H1 (cell line): ENCODE measurements at regions not wholly inside any gene's neighbourhood (a gene's known extent, or its start where the extent isn't known, plus 50 kb on each side); places are given as distances from the start of the nearest gene placed in this dataset.

Source experiments
- CTCF ChIA-PET: fragments of 300-600 bp; sonication (Branson Sonifier 250); formaldehyde crosslinking; loops from one replicate; lab custom pipeline; 2021; ENCODE audit not compliant: partially characterized antibody; lab: Charles Lee
- POLR2A ChIA-PET: fragments of 300-600 bp; sonication (Branson Sonifier 250); formaldehyde crosslinking; loops from one replicate; lab custom pipeline; 2021; ENCODE audit warnings: inconsistent platforms; ENCODE audit not compliant: partially characterized antibody; lab: Charles Lee
- DNase-seq, 2 experiments: peaks; one replicate each; pipeline versions ENCODE4 v3.0.0 to v3.0.0-alpha.2; 2010 to 2022; ENCODE audit warnings: low spot score in 2 of 2, low read depth in 1 of 2, mixed read lengths in 1 of 2
- FAIRE-seq: peaks from 2 replicates; lab custom pipeline; 2011; peaks lifted over from hg19 to GRCh38; lab: Jason Lieb, UNC
- H2AFZ ChIP-seq: 2 replicates; pipeline ENCODE4 v1.8.1; 2012; ENCODE audit warnings: low read length, inconsistent platforms
- H2AK5ac ChIP-seq: 2 replicates; pipeline ENCODE4 v1.6.1; 2013; ENCODE audit warnings: low read depth, low read length
- H2BK120ac ChIP-seq: replicated peaks from 2 replicates; pipeline ENCODE3; 2013; ENCODE audit warnings: low read depth, low read length, inconsistent platforms
- H2BK12ac ChIP-seq: 2 replicates; pipeline ENCODE4 v1.6.1; 2013; ENCODE audit warnings: low read depth, low read length
- H2BK15ac ChIP-seq: 2 replicates; pipeline ENCODE4 v1.6.1; 2013; ENCODE audit warnings: low read length
- H2BK20ac ChIP-seq: 2 replicates; pipeline ENCODE4 v1.6.1; 2013; ENCODE audit warnings: low read length
- H2BK5ac ChIP-seq: 2 replicates; pipeline ENCODE4 v1.6.1; 2013; ENCODE audit warnings: low read depth, low read length
- H3K14ac ChIP-seq: 2 replicates; pipeline ENCODE4 v1.6.1; 2013; ENCODE audit warnings: inconsistent platforms; ENCODE audit not compliant: insufficient read length
- H3K18ac ChIP-seq: 2 replicates; pipeline ENCODE4 v1.6.1; 2013; ENCODE audit warnings: low read length; ENCODE audit errors: extremely low read depth
- H3K23ac ChIP-seq: 2 replicates; pipeline ENCODE4 v1.6.1; 2013; ENCODE audit warnings: inconsistent platforms; ENCODE audit not compliant: insufficient read length
- H3K23me2 ChIP-seq: 2 replicates; pipeline ENCODE4 v1.6.1; 2013; ENCODE audit warnings: low read depth, low read length
- H3K27ac ChIP-seq: 2 replicates; pipeline ENCODE4 v1.6.1; 2011; ENCODE audit warnings: low read depth, low read length, inconsistent platforms
- H3K27me3 ChIP-seq, 4 experiments: replicated peaks in 1 of 4; 1 replicate in 1 of 4; 2 replicates in 3 of 4; pipeline versions ENCODE4 v1.6.1 to v1.8.1; 2011 to 2013; ENCODE audit warnings: low read length in 3 of 4, mild to moderate bottlenecking in 3 of 4, inconsistent platforms in 2 of 4, mixed read lengths in 2 of 4, moderate library complexity in 1 of 4; ENCODE audit not compliant: control insufficient read depth in 3 of 4, insufficient read depth in 3 of 4; ENCODE audit errors: extremely low read depth in 1 of 4
- H3K36me3 ChIP-seq, 4 experiments: 2 replicates each; pipeline versions ENCODE4 v1.6.1 to v1.8.1; 2011 to 2013; ENCODE audit warnings: mild to moderate bottlenecking in 4 of 4, low read length in 3 of 4, moderate library complexity in 2 of 4, control low read depth in 1 of 4, inconsistent platforms in 1 of 4; ENCODE audit not compliant: insufficient read depth in 4 of 4, control insufficient read depth in 2 of 4
- H3K4ac ChIP-seq: replicated peaks from 2 replicates; pipeline ENCODE3; 2013; ENCODE audit warnings: low read length, low read depth, mixed read lengths, inconsistent platforms; ENCODE audit not compliant: insufficient read length
- H3K4me1 ChIP-seq, 4 experiments: replicated peaks in 1 of 4; 1 replicate in 1 of 4; 2 replicates in 3 of 4; pipeline versions ENCODE4 v1.6.1 to v1.8.1; 2011 to 2013; ENCODE audit warnings: low read length in 3 of 4, inconsistent platforms in 2 of 4, mixed read lengths in 1 of 4; ENCODE audit not compliant: insufficient read depth in 4 of 4, control insufficient read depth in 3 of 4
- H3K4me2 ChIP-seq, 2 experiments: 2 replicates each; pipeline versions ENCODE4 v1.6.1 to v1.8.1; 2011 to 2013; ENCODE audit warnings: low read depth in 2 of 2, low read length in 2 of 2, control low read depth in 1 of 2, inconsistent platforms in 1 of 2, mild to moderate bottlenecking in 1 of 2; ENCODE audit not compliant: insufficient read depth in 1 of 2
- H3K4me3 ChIP-seq, 4 experiments: fragments of 200-600, 300-600 bp in 1 of 4; sonication (generic), shearing (Covaris generic), sonication (Bioruptor Twin) in 1 of 4; 2 replicates each; pipeline versions ENCODE4 v1.5.1 to v1.8.1; 2011 to 2016; ENCODE audit warnings: low read length in 4 of 4, low read depth in 3 of 4, control low read depth in 2 of 4, inconsistent platforms in 2 of 4, mild to moderate bottlenecking in 2 of 4, mixed read lengths in 1 of 4, moderate library complexity in 1 of 4; ENCODE audit not compliant: insufficient read depth in 2 of 4; ENCODE audit errors: extremely low read depth in 1 of 4
- H3K56ac ChIP-seq: replicated peaks from 2 replicates; pipeline ENCODE3; 2013; ENCODE audit warnings: low read depth, mild to moderate bottlenecking, mixed read lengths, low read length, inconsistent platforms; ENCODE audit not compliant: insufficient read length
- H3K79me1 ChIP-seq: 2 replicates; pipeline ENCODE4 v1.6.1; 2013; ENCODE audit warnings: low read depth, low read length, control low read depth
- H3K79me2 ChIP-seq, 2 experiments: 2 replicates each; pipeline versions ENCODE4 v1.6.1 to v1.8.1; 2012 to 2013; ENCODE audit warnings: low read length in 2 of 2, mild to moderate bottlenecking in 2 of 2, inconsistent platforms in 1 of 2; ENCODE audit not compliant: insufficient read depth in 2 of 2, control insufficient read depth in 1 of 2
- H3K9ac ChIP-seq, 4 experiments: replicated peaks in 1 of 4; 1 replicate in 1 of 4; 2 replicates in 3 of 4; pipeline versions ENCODE4 v1.6.1 to v1.8.1; 2011 to 2013; ENCODE audit warnings: low read depth in 3 of 4, low read length in 3 of 4, control low read depth in 2 of 4, mild to moderate bottlenecking in 2 of 4, moderate library complexity in 2 of 4, inconsistent platforms in 1 of 4; ENCODE audit errors: extremely low read depth in 1 of 4
- H3K9me3 ChIP-seq, 2 experiments: 2 replicates each; pipeline versions ENCODE4 v1.6.1 to v1.8.1; 2012 to 2013; ENCODE audit warnings: mild to moderate bottlenecking in 2 of 2, moderate library complexity in 2 of 2, control low read depth in 1 of 2, inconsistent platforms in 1 of 2, low read depth in 1 of 2, low read length in 1 of 2, mixed read lengths in 1 of 2; ENCODE audit not compliant: insufficient read depth in 2 of 2
- H4K20me1 ChIP-seq, 2 experiments: replicated peaks in 1 of 2; 2 replicates each; pipeline versions ENCODE3 to v1.8.1; 2011 to 2013; ENCODE audit warnings: inconsistent platforms in 2 of 2, low read length in 2 of 2, mild to moderate bottlenecking in 1 of 2; ENCODE audit not compliant: insufficient read depth in 2 of 2, control insufficient read depth in 1 of 2
- H4K5ac ChIP-seq: 2 replicates; pipeline ENCODE4 v1.6.1; 2013; ENCODE audit warnings: low read length, low read depth, mixed read lengths, inconsistent platforms; ENCODE audit not compliant: insufficient read length
- H4K8ac ChIP-seq: 2 replicates; pipeline ENCODE4 v1.8.0; 2013; ENCODE audit warnings: mild to moderate bottlenecking, moderate library complexity, low read length, inconsistent platforms; ENCODE audit not compliant: insufficient read depth; ENCODE audit errors: extremely low read depth
- H4K91ac ChIP-seq: replicated peaks from 2 replicates; pipeline ENCODE3; 2013; ENCODE audit warnings: low read length, mixed read lengths, inconsistent platforms; ENCODE audit not compliant: insufficient read length
- BACH1 ChIP-seq: IDR thresholded peaks from 2 replicates; pipeline ENCODE4 v1.6.1; 2012; ENCODE audit warnings: low read length, improper control_type of control experiment
- CHD1 ChIP-seq: IDR thresholded peaks from 2 replicates; pipeline ENCODE4 v1.6.1; 2012; ENCODE audit warnings: low read depth, low read length, improper control_type of control experiment
- HDAC2 ChIP-seq, 2 experiments: fragments of 300-600 bp in 1 of 2; sonication (generic) in 1 of 2; IDR thresholded peaks; 2 replicates each; pipeline ENCODE4 v1.6.1; 2011 to 2012; ENCODE audit warnings: low read depth in 2 of 2, low read length in 2 of 2, mild to moderate bottlenecking in 2 of 2, moderate library complexity in 2 of 2, borderline replicate concordance in 1 of 2, inconsistent platforms in 1 of 2
- KDM4A ChIP-seq: IDR thresholded peaks from one replicate; pipeline ENCODE4 v1.7.1; 2012; ENCODE audit warnings: low read depth, mild to moderate bottlenecking, moderate library complexity, low read length, inconsistent platforms; ENCODE audit not compliant: severe bottlenecking
- RNF2 ChIP-seq: fragments of 200-900, 300-1000 bp; sonication (generic); IDR thresholded peaks from 2 replicates; pipeline ENCODE4 v1.7.1; 2016; ENCODE audit warnings: borderline replicate concordance, low read depth, mild to moderate bottlenecking, antibody characterized with exemption, low read length; ENCODE audit not compliant: poor library complexity, severe bottlenecking; ENCODE audit errors: missing control alignments
- SAP30 ChIP-seq: fragments of 300-600 bp; sonication (generic); IDR thresholded peaks from 2 replicates; pipeline ENCODE4 v1.7.1; 2012; ENCODE audit warnings: low read length, moderate library complexity, mild to moderate bottlenecking, inconsistent platforms; ENCODE audit not compliant: insufficient read depth, insufficient replicate concordance
- SUZ12 ChIP-seq: fragments of 200-600 bp; sonication (generic); IDR thresholded peaks from 2 replicates; pipeline ENCODE4 v1.6.1; 2012; ENCODE audit warnings: mild to moderate bottlenecking, inconsistent platforms, low read length, moderate library complexity, mixed read lengths
- TAF7 ChIP-seq: optimal IDR thresholded peaks from 2 replicates; pipeline ENCODE3; 2011; ENCODE audit warnings: low read depth, mild to moderate bottlenecking, inconsistent platforms, low read length, moderate library complexity, borderline replicate concordance
- TCF12 ChIP-seq: IDR thresholded peaks from 2 replicates; pipeline ENCODE4 v1.6.1; 2011; ENCODE audit warnings: low read depth, mild to moderate bottlenecking, low read length
- YY1 ChIP-seq: IDR thresholded peaks from 2 replicates; pipeline ENCODE4 v1.6.1; 2011; ENCODE audit warnings: low read depth, mild to moderate bottlenecking, low read length
- WGBS, 2 experiments: shearing (Covaris generic) in 1 of 2; methylation state at CpG; one replicate each; pipeline versions ENCODE4 v1.1.6 to v1.1.7; 2013 to 2015; ENCODE audit warnings: low lambda C conversion rate in 2 of 2, mixed read lengths in 2 of 2, inconsistent platforms in 1 of 2, low coverage in 1 of 2, missing lambda C conversion rate in 1 of 2; ENCODE audit not compliant: insufficient replicate concordance in 2 of 2, insufficient coverage in 1 of 2, insufficient read length in 1 of 2; ENCODE audit errors: extremely low coverage in 1 of 2, missing lambda C conversion rate in 1 of 2; 5-methylcytosine and 5-hydroxymethylcytosine counted together
- TF ChIP-seq, protein P1 (sequence below): IDR thresholded peaks from 2 replicates; pipeline ENCODE4 v1.6.1; 2011; ENCODE audit warnings: low read length, improper control_type of control experiment

DNA sequence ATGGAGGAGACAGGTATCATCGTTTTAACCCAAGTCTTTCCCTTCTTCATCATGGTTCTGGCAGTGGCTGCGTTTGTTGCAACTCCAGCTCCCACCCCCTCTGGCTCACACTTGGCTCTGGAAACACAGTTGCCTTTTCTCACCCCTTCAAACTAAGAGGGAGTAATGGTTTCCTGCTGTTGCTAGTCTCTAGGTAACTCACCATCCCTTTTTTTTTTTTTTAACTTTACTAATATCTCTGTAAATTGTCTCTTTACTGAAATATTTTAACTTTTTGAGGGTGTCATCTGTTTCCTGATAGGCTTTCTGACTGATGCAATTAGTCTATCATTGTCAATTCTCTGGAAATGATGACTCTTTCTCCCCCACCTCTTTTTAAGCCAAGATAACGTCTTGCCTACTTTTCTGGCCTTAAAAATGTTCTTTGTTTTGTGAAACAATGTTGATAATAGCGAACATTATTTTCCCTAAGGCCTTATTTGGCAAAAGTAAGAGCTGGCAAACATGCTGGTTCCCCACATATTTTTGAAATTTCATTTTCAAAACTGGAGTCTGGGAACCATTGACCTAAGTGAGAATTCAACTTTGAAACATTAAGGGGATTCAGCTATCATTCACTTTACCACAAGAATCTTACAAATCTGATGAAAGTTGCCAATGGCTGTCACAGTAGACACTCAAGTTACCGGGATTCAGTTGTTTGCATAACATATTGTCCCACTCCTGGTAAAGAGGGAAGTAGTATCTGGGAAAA is 85.3 kb downstream of the LEPR start:
- DNase-seq, result no peak
- no peaks in the 10 kb centered on the region for H4K20me1 ChIP-seq
- no peak overlapping the region for H4K8ac ChIP-seq
- ChIA-PET CTCF (interaction anchor here (1.0 kb wide), 1 partner anchor 46 kb away, joined by 3 read pairs; no protein-coding TSS in a partner anchor), POLR2A (no interaction called here)
- no peak overlapping the region for H2BK5ac ChIP-seq
- H3K9ac ChIP-seq, result no peak overlapping the region
- H3K4me3 ChIP-seq, result no peak overlapping the region
- no peaks in the 10 kb centered on the region for H3K79me1 ChIP-seq
- H2AFZ ChIP-seq, result no peak overlapping the region
- H3K4me1 ChIP-seq, result peaks cover 0 to 3% (median 0%) of the 10 kb centered on the region in 4 experiments; a peak in 1 of 7 replicates
- H3K27ac ChIP-seq, result no peak overlapping the region
- no peak overlapping the region for H4K91ac ChIP-seq
- no peaks in the 10 kb centered on the region for H3K79me2 ChIP-seq
- no peak for FAIRE-seq
- no peak overlapping the region for H2BK12ac ChIP-seq
- no peaks in the 10 kb centered on the region for H3K27me3 ChIP-seq
- H2BK15ac ChIP-seq, result no peak overlapping the region
- WGBS, 2 experiments, result 71% methylated on average over 5 of the region's 5 CpGs; no CpG with 5 or more reads in 1 of the 2 experiments
- H3K18ac ChIP-seq, result no peak overlapping the region
- no peak overlapping the region for H4K5ac ChIP-seq
- no peaks in the 10 kb centered on the region for H3K9me3 ChIP-seq
- no peak overlapping the region for H3K4me2 ChIP-seq
- H3K4ac ChIP-seq, result no peak overlapping the region
- H3K14ac ChIP-seq, result no peak overlapping the region
- no peaks in the 10 kb centered on the region for H3K36me3 ChIP-seq
- no peak overlapping the region for H2BK20ac ChIP-seq
- no peak overlapping the region for H3K23ac ChIP-seq
- no peak overlapping the region for H2AK5ac ChIP-seq
- H3K56ac ChIP-seq, result no peak overlapping the region
- H3K23me2 ChIP-seq, result no peaks in the 10 kb centered on the region
- no peak overlapping the region for H2BK120ac ChIP-seq
- TF ChIP-seq KDM4A, result no peak
- TF ChIP-seq HDAC2 (IDR thresholded peaks at IDR 0.05; ENCODE audit: borderline replicate concordance in 1 of 2, low read depth in 2 of 2, low read length in 2 of 2), result no peak
- TF ChIP-seq CHD1, result no peak
- TF ChIP-seq YY1, result no peak
- no peak for TF ChIP-seq BACH1
- no peak for TF ChIP-seq TAF7
- TF ChIP-seq SAP30, result no peak
- TF ChIP-seq SUZ12, result no peak
- no peak for TF ChIP-seq RNF2
- no peak for TF ChIP-seq TCF12
- TF ChIP-seq, protein P1, sequence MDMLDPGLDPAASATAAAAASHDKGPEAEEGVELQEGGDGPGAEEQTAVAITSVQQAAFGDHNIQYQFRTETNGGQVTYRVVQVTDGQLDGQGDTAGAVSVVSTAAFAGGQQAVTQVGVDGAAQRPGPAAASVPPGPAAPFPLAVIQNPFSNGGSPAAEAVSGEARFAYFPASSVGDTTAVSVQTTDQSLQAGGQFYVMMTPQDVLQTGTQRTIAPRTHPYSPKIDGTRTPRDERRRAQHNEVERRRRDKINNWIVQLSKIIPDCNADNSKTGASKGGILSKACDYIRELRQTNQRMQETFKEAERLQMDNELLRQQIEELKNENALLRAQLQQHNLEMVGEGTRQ, result no peak
